ENCODE measurements at regions not wholly inside any gene's neighbourhood (a gene's known extent, or its start where the extent isn't known, plus 50 kb on each side); places are given as distances from the start of the nearest gene placed in this dataset.

- no peak for DNase-seq
These were observed 62.9 kb upstream of the IL17B start for GRCh38 chr5:149441986-149442385.

GRCh38 chr5:149441194-149441753 lies 62.2 kb upstream of the IL17B start:
- DNase-seq, result no peak

- no peak for DNase-seq
These were observed 60.9 kb upstream of the IL17B start for GRCh38 chr5:149439899-149440542.

GRCh38 chr5:149438711-149439132 lies 59.6 kb upstream of the IL17B start:
- DNase-seq, result no peak

GRCh38 chr5:149438281-149438680 lies 59.2 kb upstream of the IL17B start:
- DNase-seq, result no peak

GRCh38 chr5:149437391-149438040 lies 58.4 kb upstream of the IL17B start:
- DNase-seq, result no peak

GRCh38 chr5:149435660-149436059 lies 56.6 kb upstream of the IL17B start:
- no peak for DNase-seq

GRCh38 chr5:149435015-149435376 lies 55.9 kb upstream of the IL17B start:
- DNase-seq, result no peak

- DNase-seq, result peak; percentile 41 to 55
These were observed 55.3 kb upstream of the IL17B start for GRCh38 chr5:149434162-149435014.

GRCh38 chr5:149433524-149434131 lies 54.5 kb upstream of the IL17B start:
- no peak for DNase-seq

- no peak for DNase-seq
These were observed 53.9 kb upstream of the IL17B start for GRCh38 chr5:149432911-149433401.

GRCh38 chr5:149432376-149432775 lies 53.3 kb upstream of the IL17B start:
- no peak for DNase-seq

GRCh38 chr5:149429839-149430721 lies 51.0 kb upstream of the IL17B start:
- DNase-seq, result no peak

Measured in stimulated activated CD4-positive, alpha-beta T cell treated with anti-CD3 and anti-CD28 coated beads, Interleukin-2, amount 100 ng/mL, for 48 hours (primary cell).